T-helper 1 cell treated with Interleukin-12 subunit alpha and Interleukin-12 subunit beta and Interleukin-4 antibody, amounts not matched to agents 30 ng/mL and 1 ng/mL, for 36 hours (primary cell): ENCODE measurements at regions not wholly inside any gene's neighbourhood (a gene's known extent, or its start where the extent isn't known, plus 50 kb on each side); places are given as distances from the start of the nearest gene placed in this dataset.

Experiments used
- intact Hi-C: fragments of 100-400 bp; cut with micrococcal nuclease; formaldehyde crosslinking; loops from one replicate; pipeline ENCODE4 v1.15.1; 2024

DNA sequence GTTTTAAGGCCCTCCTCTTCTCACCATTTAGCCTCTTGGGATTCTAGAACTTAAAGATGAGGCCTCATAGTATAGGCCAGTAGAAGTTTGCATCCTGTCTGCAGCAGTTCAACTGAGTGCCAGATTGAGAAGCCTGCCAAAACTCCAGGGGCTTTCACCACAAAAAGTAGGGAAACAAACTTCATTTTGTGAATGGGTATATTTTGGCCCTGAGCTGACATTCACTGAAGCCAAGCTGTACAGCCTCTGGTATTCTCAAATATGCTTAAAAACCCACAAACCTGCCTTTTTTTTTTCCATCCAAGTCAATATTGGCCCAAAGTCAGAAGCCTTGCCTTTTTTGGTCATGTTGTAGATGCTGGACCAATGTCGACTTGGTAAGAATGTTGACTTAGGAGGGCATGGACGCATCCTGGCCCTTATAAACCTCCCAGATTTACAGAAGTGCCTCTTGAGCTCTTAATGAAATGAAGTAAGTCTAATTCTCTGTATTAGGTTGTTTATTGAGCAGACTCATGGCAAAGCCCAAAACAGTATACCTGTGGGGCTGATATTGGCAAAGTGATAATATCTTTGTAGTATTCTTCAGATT lies 337.5 kb downstream of the CHRM3 start:
- intact Hi-C loops = no loop called here

DNA sequence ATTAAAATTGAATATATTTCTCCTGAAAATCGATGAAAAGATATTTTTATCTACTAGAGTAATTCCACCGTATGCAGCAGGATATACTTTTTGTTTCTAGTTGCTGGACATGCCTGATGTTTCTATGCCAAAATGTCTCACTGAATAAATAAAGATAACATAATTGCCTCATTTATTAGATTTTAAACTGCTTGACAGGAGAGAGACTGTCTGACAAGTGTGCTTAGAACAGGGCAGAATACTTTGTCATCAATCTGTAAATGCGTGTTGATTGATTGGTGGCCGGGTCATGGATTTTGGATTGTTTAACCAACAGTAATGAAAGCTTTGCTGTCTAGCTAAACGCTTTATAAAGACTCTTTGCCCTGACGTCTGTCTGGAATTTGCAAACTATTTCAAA lies 339.0 kb downstream of the CHRM3 start:
- intact Hi-C loops = no loop called here

DNA sequence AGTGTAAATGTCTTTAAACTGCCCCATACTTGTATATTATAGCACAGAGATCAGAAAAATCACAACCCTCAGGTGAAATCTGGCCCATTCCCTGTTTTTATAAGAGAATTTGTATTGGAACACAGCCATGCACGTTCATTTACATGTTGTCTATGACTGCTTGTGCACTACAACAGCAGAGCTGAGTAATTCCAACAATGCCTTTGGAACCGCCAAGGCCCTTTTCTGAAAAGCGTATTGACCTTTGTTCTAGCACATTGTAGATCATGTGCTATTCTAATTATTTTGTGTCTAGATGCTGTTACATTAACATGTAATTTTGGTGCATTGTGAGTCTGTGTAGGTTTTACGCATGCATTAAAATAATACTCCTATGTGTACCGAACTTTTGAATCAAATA lies 339.6 kb downstream of the CHRM3 start:
- intact Hi-C loops = no loop called here

DNA sequence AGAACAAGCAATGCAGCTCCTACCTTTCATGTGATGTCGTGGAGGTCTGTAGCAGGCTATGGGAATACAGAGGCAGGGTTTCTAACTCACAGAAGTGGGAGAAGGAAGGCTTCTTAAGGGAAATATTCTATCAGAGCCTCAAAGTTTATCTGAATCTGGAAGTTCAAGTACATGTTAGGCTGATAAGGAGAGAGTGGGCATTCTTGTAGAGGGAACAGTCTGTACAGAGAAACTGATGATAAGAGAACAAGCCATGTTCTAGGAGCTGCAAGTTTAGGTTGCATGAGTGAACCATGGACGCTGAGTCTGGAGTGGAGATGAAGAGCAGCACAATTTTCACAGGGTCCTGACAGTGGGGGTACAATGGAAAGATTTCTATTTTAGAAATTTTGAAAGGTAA lies 344.0 kb downstream of the CHRM3 start:
- intact Hi-C loops = no loop called here

DNA sequence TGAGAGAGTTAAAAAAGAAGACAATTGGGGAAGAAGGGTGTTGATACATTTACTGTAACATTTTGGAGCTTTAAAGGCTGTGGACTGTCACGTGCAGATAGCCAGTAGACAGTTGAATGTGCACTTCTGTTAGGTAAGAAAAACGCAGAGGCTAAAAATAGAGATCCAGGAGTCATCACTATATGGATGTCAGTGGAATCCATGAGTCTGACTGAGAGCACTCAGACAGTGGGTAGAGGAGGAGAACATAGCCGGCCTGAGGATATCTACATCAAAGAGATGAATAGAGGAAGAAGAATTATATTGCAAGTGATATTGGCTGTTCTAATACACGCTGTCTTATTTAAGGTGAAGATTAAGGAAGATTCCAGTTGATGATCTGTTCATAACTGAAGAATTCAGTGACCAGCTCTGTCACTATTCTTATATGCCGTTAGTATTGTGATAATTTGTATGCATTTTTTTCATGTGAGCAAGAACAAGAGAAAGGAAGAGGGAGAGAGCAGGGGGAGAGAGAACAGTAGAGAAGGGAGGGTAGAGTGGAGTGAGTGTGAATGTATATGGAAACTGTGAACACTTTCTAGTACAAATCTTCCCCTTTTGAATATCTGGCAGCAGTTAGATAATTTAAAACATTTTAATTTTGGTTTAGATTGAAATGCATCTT lies 344.8 kb downstream of the CHRM3 start:
- intact Hi-C loops = no loop called here

DNA sequence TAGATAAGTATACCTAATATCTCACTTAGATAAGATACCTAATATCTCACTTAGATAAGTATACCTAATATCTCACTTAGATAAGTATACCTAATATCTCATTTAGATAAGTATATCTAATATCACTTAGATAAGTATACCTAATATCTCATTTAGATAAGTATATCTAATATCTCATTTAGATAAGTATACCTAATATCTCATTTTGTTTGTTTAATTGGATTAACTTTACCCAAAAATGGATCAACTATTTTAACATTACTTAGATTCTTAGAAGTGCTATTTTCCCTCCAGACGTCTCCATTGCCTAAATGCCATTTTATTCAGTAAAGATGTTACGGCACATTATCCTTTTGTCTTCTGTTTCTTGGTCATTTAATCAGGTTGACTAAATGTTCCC lies 346.4 kb downstream of the CHRM3 start:
- intact Hi-C loops = no loop called here

DNA sequence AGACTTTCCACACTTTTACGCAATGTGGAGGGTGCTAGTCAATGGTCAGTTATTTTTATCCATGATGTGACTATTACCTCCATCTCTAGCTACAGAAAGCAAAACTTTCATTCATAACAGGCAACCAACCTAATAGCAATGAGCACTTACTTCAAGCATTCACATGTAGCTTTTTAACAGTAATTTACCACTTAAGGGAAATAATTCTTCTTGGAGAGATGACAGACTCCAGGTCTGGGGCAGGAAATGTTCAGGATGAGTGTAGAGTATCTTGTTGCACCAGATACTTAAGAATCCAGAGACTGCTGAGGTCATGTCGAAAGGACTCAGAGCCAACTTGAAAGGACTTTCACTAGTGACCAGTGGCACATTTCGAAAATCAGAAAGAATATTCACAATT lies 347.6 kb downstream of the CHRM3 start:
- intact Hi-C loops = no loop called here

DNA sequence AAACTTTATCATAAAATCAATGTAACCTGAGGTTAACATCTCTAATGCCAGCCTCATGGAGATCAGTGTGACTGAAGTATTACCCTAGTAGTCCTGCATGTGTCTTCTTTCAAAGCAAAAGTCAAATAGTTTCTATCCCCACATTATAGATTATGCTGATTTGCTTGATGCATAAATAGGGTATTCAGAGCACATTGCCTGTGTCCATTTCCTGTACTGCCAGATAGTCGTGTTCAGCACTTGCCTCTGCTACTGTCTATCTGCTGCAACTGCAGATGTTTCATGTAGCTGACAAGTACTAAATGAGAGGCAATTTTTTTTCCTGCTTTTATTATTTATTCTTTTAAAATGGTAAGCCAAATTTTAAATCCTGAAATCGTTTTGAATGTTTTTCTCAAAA lies 348.7 kb downstream of the CHRM3 start:
- intact Hi-C loops = no loop called here

DNA sequence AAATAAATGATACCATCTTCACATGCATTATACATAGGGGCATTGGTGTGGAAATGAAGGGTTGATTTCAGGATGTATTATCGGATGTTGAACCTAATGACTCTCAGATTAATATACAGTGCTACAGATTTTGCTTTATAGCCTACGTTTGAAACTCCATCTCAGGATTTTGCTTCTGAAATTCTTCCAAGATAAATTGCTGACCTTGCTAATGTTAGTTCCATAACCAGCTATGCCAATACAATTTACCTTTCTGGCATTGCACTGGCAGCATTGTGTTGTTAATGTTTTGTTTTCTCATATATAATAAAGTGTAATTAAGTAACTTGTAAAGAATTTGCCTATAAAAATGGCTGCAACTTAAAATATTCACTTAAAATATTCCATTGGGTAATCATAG lies 350.1 kb downstream of the CHRM3 start:
- intact Hi-C loops = no loop called here

DNA sequence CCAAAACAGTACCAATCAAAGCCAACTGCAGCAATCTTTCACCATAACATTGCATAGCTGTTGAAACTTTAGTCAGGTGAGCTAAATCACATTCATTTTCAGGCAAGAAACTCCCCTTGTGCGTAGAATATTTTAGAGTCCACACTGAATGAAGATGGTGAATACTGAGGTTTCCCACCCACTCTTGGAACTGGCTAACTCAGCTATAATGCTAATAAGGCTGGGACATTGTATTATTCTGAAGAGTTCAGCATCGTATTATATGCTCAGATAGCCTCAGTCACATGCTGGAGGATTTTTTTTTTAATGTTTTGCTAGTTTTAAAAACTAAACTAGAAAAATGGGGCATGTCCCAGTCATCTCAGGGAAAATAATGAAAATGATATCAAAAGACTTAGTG lies 352.3 kb upstream of the FMN2 start:
- intact Hi-C loops = no loop called here

DNA sequence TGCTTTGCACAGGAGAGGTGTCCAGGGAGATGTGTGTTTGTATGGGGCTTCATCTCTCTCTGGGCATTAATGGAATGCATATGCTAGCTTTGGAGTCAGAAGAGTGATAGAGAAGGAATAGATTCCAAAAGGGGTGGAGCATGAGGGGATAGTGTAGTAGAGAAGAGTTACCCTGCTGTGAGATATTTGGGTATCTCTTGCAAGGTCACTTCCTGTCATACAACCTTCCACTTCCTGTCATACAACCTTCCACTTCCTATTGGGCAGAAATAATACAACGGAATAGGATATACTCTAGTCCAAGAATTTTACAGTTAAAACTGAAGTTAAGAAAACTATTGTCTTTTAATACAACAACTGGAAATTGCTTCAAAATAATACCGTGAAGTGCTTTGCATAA lies 351.8 kb upstream of the FMN2 start:
- intact Hi-C loops = no loop called here

DNA sequence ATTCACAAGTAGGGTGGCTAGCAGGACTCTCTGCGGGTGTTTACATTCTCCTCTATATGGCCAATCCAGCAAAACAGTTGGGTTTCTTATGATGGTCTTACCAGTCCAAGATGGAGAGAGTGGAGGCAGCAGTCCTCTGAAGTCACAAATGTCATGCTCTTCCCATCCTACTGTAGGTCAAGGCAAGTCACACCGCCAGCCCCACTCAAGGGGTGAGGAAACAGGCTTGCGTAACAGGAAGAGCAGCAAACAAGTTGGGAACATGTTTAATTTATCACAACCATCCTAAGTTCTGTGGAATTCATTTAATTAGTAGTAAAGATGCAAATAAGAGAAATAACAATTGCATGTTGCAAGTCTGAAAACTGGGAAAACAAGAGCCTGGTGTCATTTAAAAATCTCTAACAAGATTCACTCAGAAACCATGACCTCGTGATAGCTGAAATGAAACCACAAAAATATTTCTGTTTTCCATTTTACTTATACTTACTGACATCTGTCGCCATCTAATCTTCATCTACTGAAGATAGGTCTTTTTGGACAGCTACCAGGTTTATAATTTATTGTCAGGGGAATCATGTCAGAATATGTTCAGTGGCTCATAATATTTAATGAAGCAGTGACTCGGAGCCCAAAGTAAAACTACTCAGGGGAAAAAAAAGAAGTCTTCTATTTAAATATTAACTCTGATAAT lies 349.1 kb upstream of the FMN2 start:
- intact Hi-C loops = no loop called here

DNA sequence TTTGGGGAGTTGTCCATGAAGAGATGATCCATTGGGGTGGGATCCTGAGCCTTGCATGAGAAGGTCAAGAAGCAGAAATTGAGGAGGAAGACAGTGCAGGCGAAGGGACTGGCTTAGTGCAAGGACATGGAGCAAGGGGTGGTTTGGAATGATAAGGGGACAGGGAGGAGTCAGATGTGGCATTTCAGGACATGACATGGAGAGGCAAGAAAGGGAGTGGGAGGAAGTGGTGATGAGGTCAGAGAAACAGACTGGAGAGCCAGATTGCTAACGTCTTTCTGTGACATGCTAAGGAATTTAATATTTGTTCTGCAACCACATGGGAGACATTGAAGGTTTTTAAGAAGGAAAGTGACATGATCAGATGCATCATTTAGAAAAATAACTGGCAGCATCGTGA lies 346.8 kb upstream of the FMN2 start:
- intact Hi-C loops = no loop called here

DNA sequence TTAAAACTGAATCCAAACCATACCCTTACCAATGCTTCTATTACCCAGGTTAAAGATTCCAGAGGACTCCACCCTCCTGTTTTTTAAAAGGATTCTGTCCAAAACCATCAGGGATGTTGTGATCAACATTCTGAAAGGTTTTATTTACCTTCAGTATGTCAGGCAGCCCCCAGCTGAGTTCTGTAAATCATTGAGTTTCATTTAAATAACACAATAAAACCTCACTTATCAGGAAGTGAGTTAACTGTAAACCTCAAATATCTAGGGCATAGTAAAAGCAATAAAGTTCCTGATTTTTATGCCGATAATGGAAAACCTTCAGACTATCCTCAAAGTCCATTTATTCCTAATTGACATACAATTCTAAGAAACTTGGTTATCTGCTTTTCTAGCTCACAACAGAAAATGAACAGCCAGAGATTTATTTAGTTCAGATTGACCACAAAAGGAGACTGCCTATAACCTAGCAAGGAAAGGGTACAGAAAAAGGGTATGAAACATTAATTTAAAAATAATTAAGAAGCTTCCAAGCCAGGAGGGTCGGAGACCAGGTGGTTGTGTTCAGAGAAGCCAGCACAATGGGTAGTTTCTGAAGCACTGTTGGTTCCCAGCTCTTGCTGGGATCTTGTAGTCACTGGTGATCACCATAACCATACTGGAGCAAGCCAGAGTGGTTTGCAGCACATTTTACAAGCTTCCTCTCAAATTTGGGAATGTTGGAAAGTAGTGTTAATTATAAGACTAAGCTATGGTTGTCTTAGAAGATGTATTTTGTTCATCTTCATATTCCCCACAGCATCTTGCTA lies 336.4 kb upstream of the FMN2 start:
- intact Hi-C loops = loop anchor here (10.0 kb wide), 1 partner anchor 599 kb away; no protein-coding TSS in a partner anchor

DNA sequence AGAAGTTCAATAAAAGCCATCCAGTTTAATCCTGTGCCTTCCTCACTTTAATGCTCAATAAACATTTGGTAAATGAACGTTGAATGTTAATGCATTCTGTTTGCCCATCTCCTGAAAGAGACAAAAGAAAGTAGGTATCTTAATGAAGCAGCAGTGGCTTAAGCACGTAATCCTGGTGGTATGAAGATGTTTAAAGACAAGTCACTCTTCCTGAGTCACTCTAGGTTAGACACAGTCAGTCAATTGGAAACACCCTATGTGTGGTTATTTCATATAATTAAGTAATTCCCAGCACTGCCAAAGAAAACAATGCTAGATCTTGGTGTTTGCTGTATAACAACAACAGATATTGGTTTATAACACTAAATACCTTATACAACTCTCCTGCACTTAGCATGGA lies 334.0 kb upstream of the FMN2 start:
- intact Hi-C loops = loop anchor here (10.0 kb wide), 1 partner anchor 597 kb away; no protein-coding TSS in a partner anchor

DNA sequence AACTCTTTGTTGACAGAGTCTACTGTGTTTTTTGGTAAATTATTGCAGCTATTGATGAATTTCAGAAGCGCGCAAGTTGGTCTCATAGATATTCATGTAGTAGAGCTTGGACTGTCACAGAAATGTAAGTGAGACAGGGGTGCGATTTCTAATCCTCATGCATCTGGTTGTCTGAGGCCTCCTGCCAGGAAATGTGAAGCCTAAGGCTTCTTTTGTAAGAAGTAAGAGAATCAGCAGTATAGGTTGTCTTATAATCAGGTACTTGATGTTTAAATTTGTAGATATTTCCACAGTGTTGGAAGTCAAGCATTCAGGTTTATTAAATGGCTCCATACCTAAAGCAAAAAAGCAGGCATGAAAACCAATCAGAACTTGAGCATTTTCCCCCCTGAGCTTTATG lies 332.9 kb upstream of the FMN2 start:
- intact Hi-C loops = loop anchor here (10.0 kb wide), 1 partner anchor 596 kb away; no protein-coding TSS in a partner anchor

DNA sequence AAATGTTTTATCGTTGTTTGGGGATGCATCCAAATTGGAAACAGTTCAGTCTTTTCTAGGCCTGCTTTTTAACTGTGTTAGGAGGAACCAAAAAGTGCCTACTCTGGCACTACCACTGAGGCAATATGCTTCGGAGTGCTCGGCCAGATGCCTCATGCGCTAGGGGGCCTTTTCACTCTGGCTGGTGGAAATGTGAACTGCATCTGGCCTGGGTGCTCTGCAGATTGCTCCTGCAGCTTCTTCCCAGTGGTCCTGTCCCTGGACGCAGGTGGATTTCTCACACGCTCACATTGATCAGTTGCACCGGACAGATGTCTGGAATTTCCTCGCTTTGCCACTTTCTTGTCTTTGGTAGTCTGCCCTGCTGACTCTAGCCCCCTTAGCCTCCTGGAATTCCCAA lies 330.2 kb upstream of the FMN2 start:
- intact Hi-C loops = no loop called here

DNA sequence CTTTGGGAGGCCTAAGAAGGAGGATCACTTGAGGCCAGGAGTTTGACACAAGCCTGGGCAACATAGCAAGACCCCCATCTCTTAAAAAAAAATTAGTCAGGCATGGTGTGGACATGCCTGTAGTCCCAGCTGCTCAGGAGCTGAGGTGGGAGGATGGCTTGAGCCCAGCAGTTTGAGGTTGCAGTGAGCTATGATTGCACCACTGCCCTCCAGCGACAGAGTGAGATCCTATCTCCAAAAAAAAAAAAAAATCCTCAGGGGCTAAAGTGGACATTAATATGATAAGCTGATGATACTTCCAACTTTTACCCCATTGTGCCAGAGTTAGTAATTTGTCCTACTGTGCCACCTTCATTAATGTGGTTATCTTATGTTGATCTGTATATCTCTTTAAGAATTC lies 327.8 kb upstream of the FMN2 start:
- intact Hi-C loops = no loop called here

DNA sequence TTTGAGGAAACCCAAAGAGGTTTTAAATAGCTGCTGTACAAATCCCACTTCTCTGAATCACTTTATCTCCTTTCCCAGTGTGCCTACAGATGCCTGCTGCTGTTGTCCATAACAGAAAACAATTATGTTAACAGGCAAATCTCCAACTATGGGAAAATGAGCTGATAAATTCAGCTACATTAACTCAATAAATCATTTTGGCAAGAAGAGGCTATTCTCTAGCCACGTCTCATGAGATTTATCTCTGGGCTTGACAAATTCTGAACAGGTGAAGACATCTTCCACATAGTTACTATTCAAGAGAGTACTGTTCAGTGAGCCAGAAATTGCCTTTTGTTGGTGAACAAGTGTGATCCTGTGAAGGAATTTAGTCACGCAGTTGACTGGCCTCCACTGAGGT lies 327.1 kb upstream of the FMN2 start:
- intact Hi-C loops = no loop called here

DNA sequence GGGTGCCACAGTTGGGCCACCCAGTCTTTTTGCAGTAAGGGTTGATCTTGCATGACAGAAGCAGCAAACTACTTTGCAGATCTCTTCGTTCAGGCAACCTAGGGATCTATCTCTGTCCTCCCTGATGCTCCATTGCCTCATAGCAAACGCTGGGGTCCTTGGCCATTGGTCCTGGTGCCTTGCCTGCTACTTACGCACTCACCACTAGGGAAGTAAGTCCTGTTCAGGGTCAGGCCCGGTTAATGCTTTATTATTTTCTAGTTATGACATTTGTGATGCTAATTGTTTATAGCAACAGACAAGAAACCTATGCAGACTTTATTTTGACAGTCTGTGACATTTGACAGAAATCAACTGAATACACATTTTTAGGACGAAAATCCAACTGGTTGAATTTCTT lies 326.5 kb upstream of the FMN2 start:
- intact Hi-C loops = no loop called here

DNA sequence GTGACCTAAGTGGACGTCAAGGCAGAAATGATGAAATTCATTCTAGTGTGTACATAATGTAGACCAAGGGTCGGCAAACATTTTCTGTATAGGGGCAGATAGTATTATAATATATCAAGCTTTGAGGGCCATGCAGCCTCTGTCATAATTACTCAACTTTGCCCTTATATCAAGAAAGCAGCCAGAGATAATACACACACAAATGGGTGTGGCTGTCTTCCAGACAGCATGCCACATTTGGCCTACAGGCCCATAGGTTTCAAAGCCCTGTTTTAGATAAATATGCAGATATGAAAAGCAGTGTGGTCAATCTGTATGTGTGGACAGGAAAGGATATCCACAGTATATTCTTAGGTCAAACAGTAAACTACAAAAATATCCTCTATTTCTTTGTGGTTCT lies 320.1 kb upstream of the FMN2 start:
- intact Hi-C loops = no loop called here

DNA sequence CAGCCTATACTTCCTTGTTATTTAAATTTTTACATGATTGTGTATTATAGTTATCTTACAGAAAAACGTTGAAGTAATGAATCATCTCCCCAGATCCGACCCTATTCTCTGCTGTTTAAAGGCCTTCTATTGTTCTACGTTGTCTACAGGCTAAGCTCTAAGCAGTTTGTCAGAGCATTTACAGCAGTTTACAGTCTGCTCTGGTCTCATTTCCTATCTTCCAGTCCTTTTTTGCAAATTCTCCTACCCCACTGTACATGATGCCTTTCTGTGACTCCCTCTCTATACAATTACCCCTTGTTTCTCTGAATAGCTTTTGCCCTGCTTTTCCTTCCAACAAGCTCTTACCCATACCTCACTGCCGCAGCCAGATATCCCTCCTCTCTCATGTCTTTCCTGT lies 319.2 kb upstream of the FMN2 start:
- intact Hi-C loops = no loop called here
